Ovary (tissue), 3 donors: ENCODE measurements at regions not wholly inside any gene's neighbourhood (a gene's known extent, or its start where the extent isn't known, plus 50 kb on each side); places are given as distances from the start of the nearest gene placed in this dataset.

Source experiments
- CTCF ChIP-seq, 3 donors: fragments of 450-650 bp in 2 of 3; fragments of 200-600 bp in 1 of 3; IDR thresholded peaks; one replicate each; pipeline versions ENCODE4 v1.5.1 to v1.8.0; 2016 to 2022; ENCODE audit warnings: antibody characterized with exemption in 3 of 3, mild to moderate bottlenecking in 1 of 3
- POLR2A ChIP-seq: fragments of 450-650 bp; IDR thresholded peaks from one replicate; pipeline ENCODE4 v1.6.1; 2017; ENCODE audit warnings: antibody characterized with exemption, mild to moderate bottlenecking, moderate library complexity
- donor health status: DM: no; HTN: no; CAD: no.

DNA sequence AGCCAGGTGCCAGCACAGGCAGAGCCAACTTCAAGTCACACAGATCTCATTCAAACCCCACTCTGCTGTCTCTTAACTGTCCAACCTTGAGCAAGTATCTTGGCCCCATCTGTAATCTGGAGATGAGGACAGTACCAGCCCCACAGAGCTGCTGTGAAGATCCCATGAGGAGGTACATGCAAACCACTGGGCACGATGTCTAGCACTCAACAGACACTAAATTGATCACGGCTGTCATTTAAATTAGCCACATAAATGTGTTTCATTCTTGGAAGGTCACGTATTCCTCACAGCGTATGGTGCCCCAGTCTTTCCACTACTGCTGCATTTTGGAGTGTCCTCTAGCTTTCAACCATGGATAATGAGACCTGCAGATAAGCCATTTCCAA lies 167.6 kb upstream of the ID2 start:
- TF ChIP-seq CTCF (IDR thresholded peaks at IDR 0.05) (no peak), POLR2A (no peak)
